B cell (primary cell): ENCODE measurements at regions not wholly inside any gene's neighbourhood (a gene's known extent, or its start where the extent isn't known, plus 50 kb on each side); places are given as distances from the start of the nearest gene placed in this dataset.

Source experiments
- ATAC-seq: fragments of 200-7000 bp; cut with Tn5 transposase; one replicate; pipeline ENCODE4 v1.10.0; 2021; ENCODE audit warnings: low read depth, mild to moderate bottlenecking, moderate number of reproducible peaks, moderate library complexity
- CTCF ChIA-PET: fragments of 350-600 bp; sonication (Branson Sonifier 250); formaldehyde crosslinking; loops from one replicate; lab custom pipeline; 2021; ENCODE audit warnings: antibody characterized with exemption, inconsistent platforms; lab: Charles Lee
- POLR2A ChIA-PET: fragments of 350-600 bp; sonication (Branson Sonifier 250); formaldehyde crosslinking; loops from one replicate; lab custom pipeline; 2021; ENCODE audit warnings: antibody characterized with exemption; lab: Charles Lee
- DNase-seq: peaks from one replicate; pipeline ENCODE4 v3.0.0; 2013
- H2AFZ ChIP-seq: 2 replicates; pipeline ENCODE4 v1.6.1; 2012; ENCODE audit warnings: mild to moderate bottlenecking, low read depth, low read length; ENCODE audit not compliant: insufficient read depth, poor library complexity, severe bottlenecking
- H3K27ac ChIP-seq, 2 donors: 1 replicate in 1 of 2; 2 replicates in 1 of 2; pipeline ENCODE4 v1.5.1; 2012 to 2013; ENCODE audit warnings: low read length in 2 of 2, mild to moderate bottlenecking in 2 of 2, moderate library complexity in 1 of 2
- H3K27me3 ChIP-seq, 4 experiments: fragments of 200-600 bp in 1 of 4; sonication (generic) in 1 of 4; replicated peaks in 1 of 4; 1 replicate in 2 of 4; 2 replicates in 2 of 4; pipeline versions ENCODE4 v1.6.1 to v1.7.0; 2013 to 2016; ENCODE audit warnings: low read length in 3 of 4, mild to moderate bottlenecking in 2 of 4, mixed read lengths in 1 of 4, moderate library complexity in 1 of 4; ENCODE audit not compliant: insufficient read depth in 4 of 4, control insufficient read depth in 3 of 4; ENCODE audit errors: control extremely low read depth in 1 of 4
- H3K36me3 ChIP-seq, 2 experiments: replicated peaks in 1 of 2; 1 replicate in 1 of 2; 2 replicates in 1 of 2; pipeline versions ENCODE4 v1.6.1 to v1.7.1; 2013; ENCODE audit warnings: low read length in 1 of 2; ENCODE audit not compliant: insufficient read depth in 2 of 2, control insufficient read depth in 1 of 2; ENCODE audit errors: control extremely low read depth in 1 of 2, extremely low read depth in 1 of 2
- H3K4me1 ChIP-seq, 2 donors: fragments of 200-600 bp in 1 of 2; sonication (generic) in 1 of 2; 1 replicate in 1 of 2; 2 replicates in 1 of 2; pipeline versions ENCODE4 v1.5.1 to v1.6.1; 2013 to 2017; ENCODE audit warnings: low read length in 2 of 2; ENCODE audit not compliant: control insufficient read depth in 2 of 2, insufficient read depth in 2 of 2
- H3K4me2 ChIP-seq: replicated peaks from 2 replicates; pipeline ENCODE3; 2012; ENCODE audit warnings: mild to moderate bottlenecking, low read depth, low read length; ENCODE audit not compliant: poor library complexity, severe bottlenecking
- H3K4me3 ChIP-seq, 5 experiments: fragments of 200-600 bp in 1 of 5; sonication (generic) in 1 of 5; 1 replicate in 3 of 5; 2 replicates in 2 of 5; pipeline versions ENCODE4 v1.5.1 to v1.7.0; 2011 to 2016; ENCODE audit warnings: low read length in 4 of 5, mild to moderate bottlenecking in 4 of 5, low read depth in 2 of 5, control low read depth in 1 of 5, moderate library complexity in 1 of 5; ENCODE audit not compliant: insufficient read depth in 1 of 5; ENCODE audit errors: control extremely low read depth in 1 of 5, extremely low read depth in 1 of 5
- H3K79me2 ChIP-seq: fragments of 200-600 bp; sonication (generic); one replicate; pipeline ENCODE4 v1.6.0; 2016; ENCODE audit warnings: low read length; ENCODE audit not compliant: control insufficient read depth, insufficient read depth
- H3K9ac ChIP-seq: fragments of 200-600 bp; sonication (generic); 2 replicates; pipeline ENCODE4 v1.6.1; 2017; ENCODE audit warnings: mild to moderate bottlenecking, low read length, moderate library complexity
- H3K9me3 ChIP-seq, 3 donors: one replicate each; pipeline versions ENCODE4 v1.6.1 to v1.7.1; 2013; ENCODE audit warnings: low read length in 2 of 3; ENCODE audit not compliant: control insufficient read depth in 2 of 3, insufficient read depth in 1 of 3; ENCODE audit errors: control extremely low read depth in 1 of 3
- H4K20me1 ChIP-seq: 2 replicates; pipeline ENCODE4 v1.6.0; 2012; ENCODE audit warnings: mild to moderate bottlenecking, low read length; ENCODE audit not compliant: insufficient read depth, control insufficient read depth, poor library complexity, severe bottlenecking
- H3K27ac Mint-ChIP-seq: one replicate; pipeline ENCODE4 v1.8.0; 2021; ENCODE audit warnings: mixed read lengths
- H3K27me3 Mint-ChIP-seq: one replicate; pipeline ENCODE4 v1.8.0; 2021; ENCODE audit warnings: mixed read lengths
- H3K4me1 Mint-ChIP-seq: one replicate; pipeline ENCODE4 v1.8.0; 2021; ENCODE audit warnings: mixed read lengths
- H3K4me3 Mint-ChIP-seq: one replicate; pipeline ENCODE4 v1.8.0; 2021; ENCODE audit warnings: mixed read lengths
- H3K9me3 Mint-ChIP-seq: one replicate; pipeline ENCODE4 v1.8.0; 2022; ENCODE audit warnings: mixed read lengths; ENCODE audit not compliant: insufficient read depth
- CTCF ChIP-seq: fragments of 200-600 bp; IDR thresholded peaks from one replicate; pipeline ENCODE4 v1.8.0; 2022; ENCODE audit warnings: antibody characterized with exemption, mild to moderate bottlenecking
- EZH2 ChIP-seq: IDR thresholded peaks from 2 replicates; pipeline ENCODE4 v1.6.1; 2012; ENCODE audit warnings: borderline replicate concordance, low read depth, mild to moderate bottlenecking, moderate library complexity, low read length; ENCODE audit not compliant: insufficient read depth, poor library complexity, severe bottlenecking
- WGBS: methylation state at CpG from one replicate; pipeline ENCODE4 v1.1.5; 2013; ENCODE audit warnings: missing lambda C conversion rate; ENCODE audit not compliant: insufficient coverage; 5-methylcytosine and 5-hydroxymethylcytosine counted together
- intact Hi-C: fragments of 100-400 bp; cut with micrococcal nuclease; formaldehyde crosslinking; loops from one replicate; pipeline ENCODE4 v1.10.0; 2022

GRCh38 chr9:79049371-79049770 is 522.4 kb upstream of the TLE4 start:
- Mint-ChIP-seq H3K4me1 (no peaks in the 10 kb centered on the region), H3K27me3 (no peaks in the 10 kb centered on the region), H3K4me3 (no peak overlapping the region), H3K9me3 (no peaks in the 10 kb centered on the region), H3K27ac (no peak overlapping the region)
- no peak overlapping the region for H2AFZ ChIP-seq
- POLR2A ChIA-PET: no interaction called here
- H3K27me3 ChIP-seq: no peaks in the 10 kb centered on the region
- H3K9ac ChIP-seq: no peak overlapping the region
- H3K36me3 ChIP-seq: no peaks in the 10 kb centered on the region
- H4K20me1 ChIP-seq: no peaks in the 10 kb centered on the region
- H3K4me3 ChIP-seq: no peak overlapping the region
- CTCF ChIA-PET: no interaction called here
- no peaks in the 10 kb centered on the region for H3K79me2 ChIP-seq
- no peak overlapping the region for H3K27ac ChIP-seq
- ATAC-seq (no peak), DNase-seq (no peak)
- no peaks in the 10 kb centered on the region for H3K4me1 ChIP-seq
- no peaks in the 10 kb centered on the region for H3K9me3 ChIP-seq
- intact Hi-C loops: no loop called here
- 100% methylated on average over 2 of the region's 5 CpGs for WGBS
- no peak overlapping the region for H3K4me2 ChIP-seq
- TF ChIP-seq EZH2 (no peak), CTCF (no peak)

DNA sequence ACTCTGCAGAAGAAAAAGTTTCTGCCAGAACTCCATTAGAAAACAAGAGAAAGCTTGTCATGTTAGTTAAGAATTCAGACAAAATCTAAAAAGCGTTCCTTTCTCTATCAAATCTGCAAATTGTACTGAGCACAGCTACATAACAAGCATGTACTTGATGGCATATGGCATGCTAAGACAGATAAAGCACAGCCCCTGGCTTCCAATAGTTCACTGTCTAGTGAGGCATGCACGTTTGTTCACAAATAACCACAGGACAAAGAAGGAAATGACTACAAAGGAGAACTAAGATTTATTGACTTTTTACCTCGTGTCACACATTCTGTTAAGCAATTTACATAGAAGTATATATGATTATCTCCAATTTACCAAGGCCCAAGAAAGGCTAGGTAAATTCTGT is 518.2 kb upstream of the TLE4 start:
- ChIA-PET CTCF (no interaction called here), POLR2A (no interaction called here)
- Mint-ChIP-seq H3K27ac (no peak overlapping the region), H3K4me3 (no peak overlapping the region), H3K4me1 (no peaks in the 10 kb centered on the region), H3K9me3 (no peaks in the 10 kb centered on the region), H3K27me3 (no peaks in the 10 kb centered on the region)
- TF ChIP-seq CTCF (no peak), EZH2 (no peak)
- no CpG with 5 or more reads among the region's 3 CpGs for WGBS
- no peaks in the 10 kb centered on the region for H3K4me1 ChIP-seq
- H3K9me3 ChIP-seq: no peaks in the 10 kb centered on the region
- H4K20me1 ChIP-seq: no peaks in the 10 kb centered on the region
- H3K27ac ChIP-seq: no peak overlapping the region
- no peak for ATAC-seq
- H3K4me3 ChIP-seq: no peak overlapping the region
- no peak for DNase-seq
- no peak overlapping the region for H3K4me2 ChIP-seq
- H3K27me3 ChIP-seq: no peaks in the 10 kb centered on the region
- H3K36me3 ChIP-seq: no peaks in the 10 kb centered on the region
- H3K79me2 ChIP-seq: no peaks in the 10 kb centered on the region
- H3K9ac ChIP-seq: no peak overlapping the region
- intact Hi-C loops: no loop called here
- H2AFZ ChIP-seq: no peak overlapping the region
